ENCODE measurements at regions not wholly inside any gene's neighbourhood (a gene's known extent, or its start where the extent isn't known, plus 50 kb on each side); places are given as distances from the start of the nearest gene placed in this dataset.
"Not testable (repeated sequence)": the region's sequence is repeated elsewhere in the genome, so short reads cannot be mapped to it uniquely, and the experiment has no call there.

GRCh38 chr11:21753244-21753767, 439.6 kb upstream of the ANO5 start:
- not testable (repeated sequence) for TF ChIP-seq POLR2AphosphoS5 (IDR thresholded peaks at IDR 0.05; ENCODE audit: low read depth, low read length); TAF1 (IDR thresholded peaks at IDR 0.05; ENCODE audit: low read depth, low read length); POLR2A (IDR thresholded peaks at IDR 0.05; ENCODE audit: low read depth, low read length); POU2F2 (IDR thresholded peaks at IDR 0.05; ENCODE audit: low read depth, low read length); PAX5 (IDR thresholded peaks at IDR 0.05; ENCODE audit: insufficient read depth, low read length, severe bottlenecking)
